BLaER1 treated with 17β-estradiol and CSF1 and Interleukin-3, amounts not matched to agents 10 nM and 100 nM (cell line): ENCODE measurements at regions not wholly inside any gene's neighbourhood (a gene's known extent, or its start where the extent isn't known, plus 50 kb on each side); places are given as distances from the start of the nearest gene placed in this dataset.
A peak's percentile ranks its signal among the peaks of the same experiment; 100 is the strongest.
"Not testable (repeated sequence)": the region's sequence is repeated elsewhere in the genome, so short reads cannot be mapped to it uniquely, and the experiment has no call there.

Experiments used
- H3K27ac ChIP-seq, 11 experiments: shearing (Covaris generic); formaldehyde crosslinking; 2 replicates each; pipeline ENCODE4 v1.8.1; 2022
- H3K27me3 ChIP-seq, 11 experiments: shearing (Covaris generic); formaldehyde crosslinking; 2 replicates each; pipeline ENCODE4 v1.8.1; 2022
- H3K36me3 ChIP-seq, 11 experiments: shearing (Covaris generic); formaldehyde crosslinking; 2 replicates each; pipeline ENCODE4 v1.8.1; 2022
- H3K4me1 ChIP-seq, 10 experiments: shearing (Covaris generic); formaldehyde crosslinking; 2 replicates each; pipeline ENCODE4 v1.8.1; 2022
- H3K4me2 ChIP-seq, 11 experiments: shearing (Covaris generic); formaldehyde crosslinking; 2 replicates each; pipeline ENCODE4 v1.8.1; 2022
- H3K4me3 ChIP-seq, 10 experiments: shearing (Covaris generic); formaldehyde crosslinking; 2 replicates each; pipeline ENCODE4 v1.8.1; 2022
- H3K9ac ChIP-seq, 11 experiments: shearing (Covaris generic); formaldehyde crosslinking; 2 replicates each; pipeline ENCODE4 v1.8.1; 2022
- H3K9me3 ChIP-seq, 11 experiments: shearing (Covaris generic); formaldehyde crosslinking; replicated peaks in 1 of 11; 2 replicates each; pipeline ENCODE4 v1.8.1; 2022
- H4K20me1 ChIP-seq, 11 experiments: shearing (Covaris generic); formaldehyde crosslinking; 2 replicates each; pipeline ENCODE4 v1.8.1; 2022
- Cebpa-rat ChIP-seq, 11 experiments: shearing (Covaris generic); IDR thresholded peaks; 2 replicates each; pipeline ENCODE4 v1.8.1; 2022

DNA sequence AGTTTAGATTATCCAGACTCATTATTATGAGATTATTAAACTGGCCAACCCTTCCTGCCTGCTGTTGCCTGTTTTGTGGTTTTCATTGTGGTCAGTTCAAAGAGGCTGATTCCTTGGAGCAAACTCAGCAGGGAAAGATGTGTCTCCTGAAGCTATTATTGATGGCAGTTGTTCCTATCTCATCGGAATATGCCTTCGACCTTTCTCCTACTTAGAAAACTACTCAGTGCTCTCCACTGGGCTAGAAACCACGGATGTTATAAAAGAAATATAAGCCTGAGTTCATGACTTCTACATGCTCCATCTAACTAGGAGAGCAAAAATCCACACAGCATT lies 80.2 kb upstream of the NAV2 start:
- Histone ChIP-seq H4K20me1 (no peaks in the 10 kb centered on the region), H3K27ac (no peak overlapping the region), H3K9me3 (peaks cover 0 to 16% (median 8%) of the 10 kb centered on the region in 11 experiments; a peak in 8 of 22 replicates), H3K27me3 (no peaks in the 10 kb centered on the region), H3K9ac (no peak overlapping the region), H3K4me1 (peaks cover 6 to 20% (median 12%) of the 10 kb centered on the region in 10 experiments; a peak in 16 of 20 replicates), H3K4me3 (no peak overlapping the region), H3K4me2 (peak overlapping the region in 9 of 11 experiments; percentile 2 to 49 (median 22); a peak in 10 of 22 replicates), H3K36me3 (no peaks in the 10 kb centered on the region)
- no peak for TF ChIP-seq Cebpa-rat (IDR thresholded peaks at IDR 0.05)

DNA sequence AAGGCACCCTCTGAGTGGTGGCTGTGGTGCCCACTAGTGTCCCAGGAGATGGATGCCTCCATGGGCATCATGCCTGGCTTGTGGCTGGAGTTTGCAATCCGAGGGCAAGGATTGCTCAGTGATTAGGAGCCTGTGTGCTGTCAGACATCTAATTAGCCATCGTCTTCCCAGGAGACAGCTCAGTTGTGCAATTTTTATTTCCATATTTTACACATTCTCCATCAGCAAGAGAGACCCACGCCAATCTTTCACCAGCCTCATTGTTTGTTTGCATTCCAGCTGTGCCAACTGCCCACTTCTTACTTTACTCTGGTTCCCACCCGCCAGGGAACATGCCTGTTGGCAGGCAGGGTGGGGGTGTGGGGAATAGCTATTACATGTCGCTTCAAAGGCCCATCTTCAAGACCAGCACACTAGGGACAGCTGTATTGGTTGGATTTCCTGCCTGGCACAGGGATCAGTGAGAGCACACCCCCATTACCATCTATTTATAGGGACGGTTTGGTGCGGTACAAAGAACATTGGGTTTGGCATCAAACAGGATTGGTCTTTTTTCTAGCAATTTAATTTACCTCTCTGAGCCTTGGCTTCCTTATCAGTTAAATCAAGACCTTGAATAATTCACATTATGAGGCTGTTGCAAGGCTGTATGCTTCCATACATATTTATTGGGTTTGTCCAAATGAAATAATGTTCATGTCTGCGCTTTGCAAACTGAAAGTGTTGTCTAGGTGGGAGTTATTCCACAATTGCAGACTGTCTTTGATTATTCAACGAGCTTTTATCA lies 80.7 kb upstream of the NAV2 start:
- peak overlapping the region in 10 of 11 experiments; percentile 2 to 49 (median 18); a peak in 12 of 22 replicates for H3K4me2 ChIP-seq
- H4K20me1 ChIP-seq = no peaks in the 10 kb centered on the region
- no peaks in the 10 kb centered on the region for H3K27me3 ChIP-seq
- TF ChIP-seq Cebpa-rat (IDR thresholded peaks at IDR 0.05) = 0 out of 22 replicates have a peak, but pooled peaks of 2 of the 11 experiments have one; percentile 20 to 39
- H3K9me3 ChIP-seq = peaks cover 0 to 16% (median 8%) of the 10 kb centered on the region in 11 experiments; a peak in 8 of 22 replicates
- H3K9ac ChIP-seq = no peak overlapping the region
- no peaks in the 10 kb centered on the region for H3K36me3 ChIP-seq
- no peak overlapping the region for H3K27ac ChIP-seq
- no peak overlapping the region for H3K4me3 ChIP-seq
- peaks cover 6 to 21% (median 12%) of the 10 kb centered on the region in 10 experiments; a peak in 16 of 20 replicates for H3K4me1 ChIP-seq

DNA sequence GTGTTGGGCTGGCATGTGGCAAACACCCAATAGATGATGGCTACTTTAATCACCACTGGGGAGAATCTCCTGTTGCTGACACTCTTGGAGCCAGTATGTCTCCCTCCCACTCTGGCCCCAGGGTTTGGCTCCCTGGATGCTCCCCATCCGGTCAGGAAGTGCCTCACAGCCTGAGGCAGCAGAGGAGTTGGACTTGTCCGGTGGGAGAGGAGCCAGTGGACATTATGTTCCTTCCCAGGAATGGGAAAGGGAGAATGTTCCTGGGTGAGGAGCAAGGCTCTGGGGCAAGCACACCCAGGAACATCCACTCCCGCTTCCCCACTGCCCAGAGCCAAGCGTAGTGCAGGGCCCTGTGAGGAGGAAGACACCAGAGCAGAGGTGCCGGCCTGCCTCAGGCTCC lies 84.6 kb upstream of the NAV2 start:
- Histone ChIP-seq H3K9ac (no peak overlapping the region), H3K27me3 (no peaks in the 10 kb centered on the region), H3K9me3 (peaks cover 0 to 14% (median 10%) of the 10 kb centered on the region in 11 experiments; a peak in 11 of 22 replicates), H3K36me3 (no peaks in the 10 kb centered on the region), H3K27ac (no peak overlapping the region), H3K4me2 (peak overlapping the region in 1 of 11 experiments; percentile 25; a peak in 2 of 22 replicates), H4K20me1 (no peaks in the 10 kb centered on the region), H3K4me1 (peaks cover 8 to 47% (median 17%) of the 10 kb centered on the region in 10 experiments; a peak in 17 of 20 replicates), H3K4me3 (no peak overlapping the region)
- no peak for TF ChIP-seq Cebpa-rat (IDR thresholded peaks at IDR 0.05)

DNA sequence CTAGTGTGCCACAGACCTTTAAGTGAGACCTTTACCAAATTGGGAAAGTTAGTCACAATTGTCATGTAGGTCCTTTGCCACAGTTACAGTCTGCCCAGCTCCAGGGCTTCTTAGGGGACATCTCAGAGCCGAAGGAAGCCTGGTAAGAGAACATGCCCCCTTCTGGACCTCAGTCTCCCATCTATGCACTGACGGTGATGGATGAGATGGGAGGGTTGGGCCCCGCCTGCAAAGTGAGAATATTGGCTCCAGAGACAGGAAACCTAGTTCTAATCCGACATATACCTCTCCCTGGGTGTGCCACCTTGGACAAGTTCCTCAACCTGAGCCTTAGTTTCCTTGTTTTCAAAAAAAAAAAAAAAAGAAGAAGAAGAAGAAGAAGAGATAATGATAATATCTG lies 85.1 kb upstream of the NAV2 start:
- Histone ChIP-seq H3K27me3 (no peaks in the 10 kb centered on the region), H3K36me3 (no peaks in the 10 kb centered on the region), H3K9ac (no peak overlapping the region), H3K4me3 (no peak overlapping the region), H3K27ac (no peak overlapping the region), H4K20me1 (no peaks in the 10 kb centered on the region), H3K4me2 (0 out of 22 replicates have a peak overlapping the region, but pooled peaks of 1 of the 11 experiments have one; percentile 25), H3K4me1 (peaks cover 7 to 45% (median 15%) of the 10 kb centered on the region in 10 experiments; a peak in 17 of 20 replicates), H3K9me3 (peaks cover 0 to 14% (median 10%) of the 10 kb centered on the region in 11 experiments; a peak in 11 of 22 replicates)
- no peak for TF ChIP-seq Cebpa-rat (IDR thresholded peaks at IDR 0.05)

DNA sequence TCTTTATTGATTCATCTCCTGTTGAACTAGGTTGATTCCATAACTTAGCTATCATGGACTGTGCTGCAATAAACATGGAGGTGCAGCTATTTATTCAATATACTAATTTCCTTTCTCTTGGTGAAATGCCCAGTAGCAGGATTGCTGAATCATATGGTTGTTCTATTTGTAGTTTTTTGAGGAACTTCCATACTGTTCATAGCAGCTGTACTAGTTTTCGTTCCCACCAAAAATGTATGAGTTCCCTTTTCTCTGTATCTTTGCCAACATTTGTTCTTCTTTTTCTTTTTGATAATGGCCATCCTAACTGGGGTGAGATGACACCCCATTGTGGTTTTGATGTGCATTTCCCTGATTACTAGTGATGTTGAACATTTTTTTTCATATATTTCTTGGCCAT lies 87.2 kb upstream of the NAV2 start:
- H4K20me1 ChIP-seq = no peaks in the 10 kb centered on the region
- H3K27me3 ChIP-seq = no peaks in the 10 kb centered on the region
- H3K4me2 ChIP-seq = peak overlapping the region in 6 of 11 experiments; percentile 23 to 68 (median 58); a peak in 9 of 22 replicates
- TF ChIP-seq Cebpa-rat (IDR thresholded peaks at IDR 0.05) = no peak
- peak overlapping the region in 5 of 11 experiments; percentile 41 to 59 (median 50); a peak in 11 of 22 replicates for H3K27ac ChIP-seq
- H3K9me3 ChIP-seq = peaks cover 0 to 14% (median 10%) of the 10 kb centered on the region in 11 experiments; a peak in 11 of 22 replicates
- H3K4me1 ChIP-seq = peaks cover 0 to 35% (median 6%) of the 10 kb centered on the region in 10 experiments; a peak in 10 of 20 replicates
- H3K36me3 ChIP-seq = no peaks in the 10 kb centered on the region
- no peak overlapping the region for H3K4me3 ChIP-seq
- no peak overlapping the region for H3K9ac ChIP-seq

DNA sequence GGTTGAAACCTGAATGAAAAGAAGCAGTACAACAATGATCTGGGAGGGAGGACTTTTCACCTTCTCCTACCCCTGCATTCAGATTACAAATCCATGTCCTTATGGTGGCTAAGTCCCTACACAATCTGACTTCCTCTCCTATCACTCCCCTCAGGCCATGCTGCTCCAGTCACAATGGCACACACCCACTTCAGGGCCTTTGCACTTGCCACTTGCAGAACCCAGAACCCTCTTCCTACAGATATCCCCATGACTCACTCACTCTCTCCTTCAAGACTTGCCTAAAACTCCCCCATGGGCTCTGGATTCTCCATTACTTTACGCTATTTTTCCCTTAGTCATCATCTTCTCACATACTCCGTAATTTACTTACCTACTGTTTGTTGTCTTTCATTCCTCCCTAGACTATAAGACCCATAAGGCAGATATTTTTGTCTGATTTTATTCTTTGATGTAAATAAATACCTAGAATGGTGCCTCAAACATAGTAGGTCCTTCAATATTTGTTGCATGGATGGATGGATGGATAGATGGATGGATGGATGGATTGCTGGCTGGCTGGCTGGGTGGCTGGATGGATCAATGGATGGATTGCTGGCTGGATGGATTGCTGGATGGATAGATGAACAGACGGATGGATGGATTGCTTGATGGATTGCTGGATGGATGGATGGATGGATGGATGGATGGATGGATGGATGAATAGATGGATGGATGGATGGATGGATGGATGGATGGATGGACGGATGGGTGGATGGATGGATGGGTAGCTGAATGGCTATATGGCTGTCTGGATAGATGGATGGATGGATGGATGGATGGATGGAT lies 94.7 kb upstream of the NAV2 start:
- no peak for TF ChIP-seq Cebpa-rat (IDR thresholded peaks at IDR 0.05)
- no peak overlapping the region for H3K27ac ChIP-seq
- no peaks in the 10 kb centered on the region for H3K36me3 ChIP-seq
- no peak overlapping the region for H3K4me2 ChIP-seq
- H3K4me3 ChIP-seq = no peak overlapping the region
- peaks cover 0 to 22% (median 0%) of the 10 kb centered on the region in 10 experiments; a peak in 6 of 20 replicates for H3K4me1 ChIP-seq
- H3K27me3 ChIP-seq = no peaks in the 10 kb centered on the region
- no peak overlapping the region for H3K9ac ChIP-seq
- peaks cover 4 to 8% (median 7%) of the 10 kb centered on the region in 11 experiments for H3K9me3 ChIP-seq
- no peaks in the 10 kb centered on the region for H4K20me1 ChIP-seq

DNA sequence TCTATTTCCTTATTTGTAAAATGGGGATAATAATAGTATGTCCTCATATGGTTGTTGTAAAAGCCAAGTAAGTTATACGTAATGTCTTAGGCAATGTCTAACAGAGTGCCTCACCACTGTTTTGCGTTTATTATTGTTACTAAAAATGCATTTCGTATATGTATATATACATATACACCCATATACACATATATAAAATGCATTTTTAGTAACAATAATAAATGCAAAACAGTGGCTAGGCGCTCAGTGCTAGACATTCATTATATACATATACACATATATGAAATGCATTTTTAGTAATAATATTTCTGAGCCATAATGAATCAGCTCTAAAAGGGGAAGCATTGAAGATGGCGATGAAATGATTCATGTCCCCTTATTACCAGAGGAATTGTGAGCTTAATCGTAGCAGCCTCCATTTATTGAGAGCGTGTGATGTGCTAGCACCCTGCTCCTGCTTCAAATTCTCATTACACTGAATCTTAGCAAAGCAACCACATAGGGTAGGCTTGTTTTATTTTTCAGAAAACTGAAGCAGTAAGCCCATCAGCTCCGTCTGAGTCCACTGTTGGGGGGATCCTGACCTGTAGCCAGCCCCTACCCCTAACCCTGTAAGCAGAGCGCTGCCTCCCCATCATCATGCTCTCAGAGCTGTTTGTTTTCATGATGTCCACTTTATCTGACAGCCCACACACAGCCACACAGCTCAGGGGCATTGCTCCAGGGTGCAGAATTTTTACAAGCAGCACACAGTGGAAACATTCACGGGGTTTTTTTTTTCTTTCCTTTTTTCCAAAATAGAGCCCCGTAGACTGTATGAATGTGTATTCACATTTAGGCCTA lies 97.1 kb upstream of the NAV2 start:
- H3K27me3 ChIP-seq = no peaks in the 10 kb centered on the region
- no peak overlapping the region for H3K9ac ChIP-seq
- peak overlapping the region in 2 of 11 experiments; percentile 62 to 66; a peak in 4 of 22 replicates for H3K4me2 ChIP-seq
- H4K20me1 ChIP-seq = no peaks in the 10 kb centered on the region
- H3K4me3 ChIP-seq = no peak overlapping the region
- H3K27ac ChIP-seq = no peak overlapping the region
- H3K4me1 ChIP-seq = peaks cover 0 to 22% (median 0%) of the 10 kb centered on the region in 10 experiments; a peak in 6 of 20 replicates
- H3K36me3 ChIP-seq = no peaks in the 10 kb centered on the region; a peak in 1 of 22 replicates
- TF ChIP-seq Cebpa-rat (IDR thresholded peaks at IDR 0.05) = no peak
- peaks cover 26 to 32% (median 30%) of the 10 kb centered on the region in 11 experiments for H3K9me3 ChIP-seq

DNA sequence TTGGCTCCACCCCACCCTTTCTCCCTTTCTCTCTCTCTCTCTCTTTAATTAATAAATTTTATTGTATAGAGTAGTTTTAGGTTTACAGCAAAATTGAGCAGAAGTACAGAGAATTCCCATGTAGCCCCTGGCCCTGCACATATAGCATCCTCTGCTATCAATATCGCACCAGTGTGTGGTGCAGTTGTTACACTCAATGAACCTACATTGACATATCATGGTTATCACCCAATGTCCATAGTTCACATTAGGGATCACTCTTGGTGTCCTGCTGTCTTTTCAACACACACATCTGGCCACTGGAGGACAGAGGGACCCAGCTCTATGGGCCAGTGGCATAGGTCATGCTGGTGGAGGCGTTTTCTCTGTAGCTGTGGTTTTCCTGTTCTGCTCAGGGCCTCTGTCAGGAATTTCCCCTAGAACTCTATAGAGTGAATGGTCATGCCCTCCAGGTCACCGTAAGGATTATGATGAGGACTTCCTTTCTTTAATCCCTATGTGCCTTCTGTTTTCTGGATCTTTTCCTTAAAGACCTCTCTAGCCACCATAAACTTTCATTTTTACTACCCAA lies 98.2 kb upstream of the NAV2 start:
- H3K9ac ChIP-seq = no peak overlapping the region
- peak overlapping the region in 3 of 11 experiments; percentile 41 to 66 (median 62); a peak in 6 of 22 replicates for H3K4me2 ChIP-seq
- H3K4me3 ChIP-seq = no peak overlapping the region
- peaks cover 0 to 22% (median 0%) of the 10 kb centered on the region in 10 experiments; a peak in 6 of 20 replicates for H3K4me1 ChIP-seq
- H3K27ac ChIP-seq = no peak overlapping the region
- no peaks in the 10 kb centered on the region for H3K27me3 ChIP-seq
- TF ChIP-seq Cebpa-rat (IDR thresholded peaks at IDR 0.05) = no peak
- no peaks in the 10 kb centered on the region; a peak in 1 of 22 replicates for H3K36me3 ChIP-seq
- no peaks in the 10 kb centered on the region for H4K20me1 ChIP-seq
- peaks cover 26 to 36% (median 32%) of the 10 kb centered on the region in 11 experiments for H3K9me3 ChIP-seq

DNA sequence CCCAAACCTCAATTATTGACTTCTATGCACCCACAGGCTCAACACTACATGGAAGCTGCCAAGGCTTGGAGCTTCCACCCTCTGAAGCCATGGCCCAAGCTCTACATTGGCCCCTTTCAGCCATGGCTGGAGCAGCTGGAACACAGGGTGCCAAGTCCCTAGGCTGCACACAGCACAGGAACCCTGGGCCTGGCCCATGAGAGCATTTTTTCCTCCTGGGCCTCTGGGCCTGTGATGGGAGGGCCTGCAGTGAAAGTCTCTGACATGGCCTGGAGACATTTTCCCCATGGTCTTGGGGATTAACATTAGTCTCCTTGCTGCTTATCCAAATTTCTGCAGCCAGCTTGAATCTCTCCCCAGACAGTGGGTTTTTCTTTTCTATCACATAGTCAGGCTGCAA lies 100.6 kb upstream of the NAV2 start:
- not testable (repeated sequence) for H3K27ac ChIP-seq, H3K36me3 ChIP-seq, H4K20me1 ChIP-seq, H3K9ac ChIP-seq, H3K27me3 ChIP-seq, H3K4me2 ChIP-seq, H3K4me3 ChIP-seq
- H3K9me3 ChIP-seq = peaks cover 26 to 36% (median 32%) of the 10 kb centered on the region in 11 experiments
- H3K4me1 ChIP-seq = peaks cover 0 to 26% (median 4%) of the 10 kb centered on the region in 10 experiments; a peak in 10 of 20 replicates
